HepG2 (cell line): ENCODE measurements at regions not wholly inside any gene's neighbourhood (a gene's known extent, or its start where the extent isn't known, plus 50 kb on each side); places are given as distances from the start of the nearest gene placed in this dataset.

Experiments used
- ATAC-seq: fragments of 200-7000 bp; cut with Tn5 transposase; 3 replicates; pipeline ENCODE4 v1.9.1; 2020; ENCODE audit warnings: mild to moderate bottlenecking, moderate library complexity
- BruUV-seq: library from RNA; stranded (reverse); fragments of 400-500 nt; replicated peaks from 2 replicates; lab custom pipeline; 2021; lab: Mats Ljungman, UMichigan
- CTCF ChIA-PET: fragments of 300-600 bp; formaldehyde crosslinking; extraction: SDS; loops from one replicate; lab custom pipeline; 2021; ENCODE audit warnings: low total read pairs, inconsistent platforms, low intra/inter-chr PET ratio; lab: Yijun Ruan, JAX
- POLR2A ChIA-PET: fragments of 350-600 bp; sonication (Branson Sonifier 250); formaldehyde crosslinking; loops from one replicate; lab custom pipeline; 2020; ENCODE audit warnings: antibody characterized with exemption, inconsistent platforms; lab: Yijun Ruan, JAX
- DNase-seq: peaks from one replicate; pipeline ENCODE4 v3.0.0-alpha.2; 2015; ENCODE audit warnings: low spot score
- FAIRE-seq: peaks from 3 replicates; lab custom pipeline; 2011; peaks lifted over from hg19 to GRCh38; lab: Jason Lieb, UNC
- H2AFZ ChIP-seq: one replicate; pipeline ENCODE4 v1.6.1; 2011; ENCODE audit warnings: low read length, inconsistent platforms
- H3K27ac ChIP-seq: fragments of 300-600 bp; 3 replicates; pipeline ENCODE4 v1.8.0; 2011; ENCODE audit warnings: mixed run types, mild to moderate bottlenecking, mixed read lengths, low read length, inconsistent platforms; ENCODE audit not compliant: insufficient read depth; ENCODE audit errors: extremely low read length
- H3K27me3 ChIP-seq, 2 experiments: fragments of 200-600 bp in 1 of 2; 2 replicates in 1 of 2; 3 replicates in 1 of 2; pipeline versions ENCODE4 v1.6.0 to v1.8.0; 2011; ENCODE audit warnings: low read length in 2 of 2, mild to moderate bottlenecking in 2 of 2, moderate library complexity in 2 of 2, inconsistent platforms in 1 of 2; ENCODE audit not compliant: insufficient read depth in 2 of 2, control insufficient read depth in 1 of 2
- H3K36me3 ChIP-seq, 2 experiments: fragments of 200-600 bp in 1 of 2; replicated peaks in 1 of 2; 2 replicates in 1 of 2; 3 replicates in 1 of 2; pipeline versions ENCODE4 v1.5.1 to v1.8.0; 2011; ENCODE audit warnings: low read length in 2 of 2, inconsistent platforms in 1 of 2; ENCODE audit not compliant: insufficient read depth in 2 of 2, control insufficient read depth in 1 of 2
- H3K4me1 ChIP-seq: 2 replicates; pipeline ENCODE4 v1.5.1; 2012; ENCODE audit warnings: low read length, inconsistent platforms; ENCODE audit not compliant: insufficient read depth
- H3K4me2 ChIP-seq: 2 replicates; pipeline ENCODE4 v1.6.0; 2011; ENCODE audit warnings: low read depth, low read length, inconsistent platforms
- H3K4me3 ChIP-seq, 3 experiments: fragments of 200-600 bp in 1 of 3; sonication (generic), shearing (Covaris generic) in 1 of 3; replicated peaks in 1 of 3; 2 replicates each; pipeline ENCODE4 v1.5.1; 2011 to 2016; ENCODE audit warnings: low read length in 3 of 3, inconsistent platforms in 2 of 3, low read depth in 2 of 3, mild to moderate bottlenecking in 2 of 3, control low read depth in 1 of 3, mixed read lengths in 1 of 3; ENCODE audit not compliant: insufficient read depth in 1 of 3
- H3K79me2 ChIP-seq: one replicate; pipeline ENCODE4 v1.6.1; 2011; ENCODE audit warnings: low read length, inconsistent platforms; ENCODE audit not compliant: insufficient read depth
- H3K9ac ChIP-seq: 2 replicates; pipeline ENCODE4 v1.6.0; 2011; ENCODE audit warnings: mild to moderate bottlenecking, low read depth, low read length, inconsistent platforms; ENCODE audit not compliant: insufficient read depth
- H3K9me3 ChIP-seq: 2 replicates; pipeline ENCODE4 v1.5.1; 2012; ENCODE audit warnings: mild to moderate bottlenecking, low read length
- H4K20me1 ChIP-seq: 2 replicates; pipeline ENCODE4 v1.6.0; 2011; ENCODE audit warnings: inconsistent platforms, mild to moderate bottlenecking, low read length, moderate library complexity; ENCODE audit not compliant: insufficient read depth
- FLYWCH1 ChIP-seq: sonication (generic); formaldehyde crosslinking; IDR thresholded peaks from 2 replicates; pipeline ENCODE4 v1.8.1; 2023; ENCODE audit warnings: mild to moderate bottlenecking, missing genetic modification reagents
- GLI4 ChIP-seq: sonication (generic); formaldehyde crosslinking; IDR thresholded peaks from 2 replicates; pipeline ENCODE4 v1.5.1; 2020; ENCODE audit warnings: missing genetic modification reagents, mild to moderate bottlenecking, moderate library complexity, borderline replicate concordance
- HDAC2 ChIP-seq: sonication (generic); formaldehyde crosslinking; IDR thresholded peaks from 2 replicates; pipeline ENCODE4 v1.4.0; 2020; ENCODE audit warnings: missing genetic modification reagents
- MEF2D ChIP-seq: sonication (generic); formaldehyde crosslinking; IDR thresholded peaks from 2 replicates; pipeline ENCODE4 v1.5.1; 2020; ENCODE audit warnings: mild to moderate bottlenecking, missing genetic modification reagents
- REL ChIP-seq: sonication (generic); formaldehyde crosslinking; conservative IDR thresholded peaks from 2 replicates; pipeline ENCODE4 v1.8.0; 2022; ENCODE audit warnings: mild to moderate bottlenecking, missing genetic modification reagents, moderate library complexity
- SMC3 ChIP-seq: IDR thresholded peaks from 2 replicates; pipeline ENCODE4 v1.6.1; 2011; ENCODE audit warnings: low read length, improper control_type of control experiment
- TCF7 ChIP-seq: sonication (generic); IDR thresholded peaks from 2 replicates; pipeline ENCODE4 v1.6.1; 2016; ENCODE audit warnings: antibody characterized with exemption, low read depth
- TOE1 ChIP-seq: sonication (generic); formaldehyde crosslinking; IDR thresholded peaks from 2 replicates; pipeline ENCODE4 v1.4.0; 2020; ENCODE audit warnings: mild to moderate bottlenecking, missing genetic modification reagents
- ZBTB7B ChIP-seq: sonication (generic); formaldehyde crosslinking; IDR thresholded peaks from 2 replicates; pipeline ENCODE4 v1.4.0; 2020; ENCODE audit warnings: missing genetic modification reagents
- ZKSCAN8 ChIP-seq: IDR thresholded peaks from 2 replicates; pipeline ENCODE4 v1.6.1; 2016; ENCODE audit warnings: borderline replicate concordance, missing genetic modification reagents, missing compliant biosample characterization
- ZNF10 ChIP-seq: sonication (generic); formaldehyde crosslinking; IDR thresholded peaks from 2 replicates; pipeline ENCODE4 v1.4.0; 2020; ENCODE audit warnings: mild to moderate bottlenecking, low read depth, missing genetic modification reagents, borderline replicate concordance
- ZNF263 ChIP-seq: sonication (generic); formaldehyde crosslinking; IDR thresholded peaks from 2 replicates; pipeline ENCODE4 v1.4.0; 2020; ENCODE audit warnings: missing genetic modification reagents
- ZNF30 ChIP-seq: sonication (generic); formaldehyde crosslinking; IDR thresholded peaks from 2 replicates; pipeline ENCODE4 v1.5.0; 2020; ENCODE audit warnings: mild to moderate bottlenecking, missing genetic modification reagents
- ZNF788 ChIP-seq: sonication (generic); formaldehyde crosslinking; IDR thresholded peaks from 2 replicates; pipeline ENCODE4 v1.5.0; 2020; ENCODE audit warnings: mild to moderate bottlenecking, missing genetic modification reagents, borderline replicate concordance
- WGBS: methylation state at CpG from one replicate; pipeline ENCODE4 v1.1.6; 2017; ENCODE audit warnings: low lambda C conversion rate; 5-methylcytosine and 5-hydroxymethylcytosine counted together
- in situ Hi-C: cut with HindIII; loops from 2 replicates; pipeline ENCODE4 v1.10.0; 2017; ENCODE audit warnings: low pct_unique_long_range_greater_than_20kb; ENCODE audit not compliant: extremely low pct_ligation_motif_present
- intact Hi-C: fragments of 100-400 bp; cut with micrococcal nuclease; formaldehyde crosslinking; loops from one replicate; pipeline ENCODE4 v1.10.0; 2022; ENCODE audit not compliant: unreplicated experiment
- TF ChIP-seq, protein P1 (sequence below): IDR thresholded peaks from 2 replicates; pipeline ENCODE4 v1.6.1; 2016; ENCODE audit warnings: missing compliant biosample characterization, missing genetic modification reagents, borderline replicate concordance
- TF ChIP-seq, protein P2 (sequence below): sonication (generic); formaldehyde crosslinking; IDR thresholded peaks from 2 replicates; pipeline ENCODE4 v1.5.0; 2020; ENCODE audit warnings: mild to moderate bottlenecking, missing genetic modification reagents

DNA sequence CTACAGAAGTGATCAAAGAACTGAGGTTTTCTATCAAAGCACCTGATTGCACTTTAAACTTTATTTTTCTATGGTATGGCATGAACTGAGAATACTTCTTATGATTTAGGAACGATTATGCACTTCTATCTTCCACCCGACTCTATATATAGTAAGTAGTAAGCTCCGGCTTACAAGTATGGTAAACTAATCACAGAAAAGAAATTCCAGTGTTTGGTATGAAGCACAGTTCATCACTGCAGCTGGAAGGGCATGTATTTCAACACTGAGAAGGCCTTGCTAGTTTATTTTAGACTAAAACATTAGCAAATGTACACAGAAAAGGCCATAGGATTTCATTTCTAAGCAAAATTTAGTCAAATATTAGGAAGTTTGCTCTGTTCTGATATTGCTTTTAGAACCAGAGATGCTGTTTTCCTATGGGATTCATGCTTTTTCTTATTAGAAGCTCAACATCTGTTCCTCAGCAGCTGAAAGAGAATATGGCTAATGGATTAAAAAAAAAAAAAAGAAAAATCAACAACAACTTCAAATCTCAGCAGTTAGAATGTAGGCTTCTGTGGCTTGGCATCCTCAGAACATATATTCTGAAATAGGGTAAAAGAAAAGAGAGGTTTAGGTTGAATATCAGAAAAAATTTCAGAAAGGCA lies 273.5 kb downstream of the C4orf33 start (continued):
- TF ChIP-seq ZKSCAN8 (CRISPR knock-in tag): no peak
- TF ChIP-seq, protein P1, sequence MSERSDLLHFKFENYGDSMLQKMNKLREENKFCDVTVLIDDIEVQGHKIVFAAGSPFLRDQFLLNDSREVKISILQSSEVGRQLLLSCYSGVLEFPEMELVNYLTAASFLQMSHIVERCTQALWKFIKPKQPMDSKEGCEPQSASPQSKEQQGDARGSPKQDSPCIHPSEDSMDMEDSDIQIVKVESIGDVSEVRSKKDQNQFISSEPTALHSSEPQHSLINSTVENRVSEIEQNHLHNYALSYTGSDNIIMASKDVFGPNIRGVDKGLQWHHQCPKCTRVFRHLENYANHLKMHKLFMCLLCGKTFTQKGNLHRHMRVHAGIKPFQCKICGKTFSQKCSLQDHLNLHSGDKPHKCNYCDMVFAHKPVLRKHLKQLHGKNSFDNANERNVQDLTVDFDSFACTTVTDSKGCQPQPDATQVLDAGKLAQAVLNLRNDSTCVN (CRISPR knock-in tag): no peak
- no peak for TF ChIP-seq TCF7
- TF ChIP-seq ZNF10: no peak
- TF ChIP-seq ZNF263: no peak
- TF ChIP-seq, protein P2, sequence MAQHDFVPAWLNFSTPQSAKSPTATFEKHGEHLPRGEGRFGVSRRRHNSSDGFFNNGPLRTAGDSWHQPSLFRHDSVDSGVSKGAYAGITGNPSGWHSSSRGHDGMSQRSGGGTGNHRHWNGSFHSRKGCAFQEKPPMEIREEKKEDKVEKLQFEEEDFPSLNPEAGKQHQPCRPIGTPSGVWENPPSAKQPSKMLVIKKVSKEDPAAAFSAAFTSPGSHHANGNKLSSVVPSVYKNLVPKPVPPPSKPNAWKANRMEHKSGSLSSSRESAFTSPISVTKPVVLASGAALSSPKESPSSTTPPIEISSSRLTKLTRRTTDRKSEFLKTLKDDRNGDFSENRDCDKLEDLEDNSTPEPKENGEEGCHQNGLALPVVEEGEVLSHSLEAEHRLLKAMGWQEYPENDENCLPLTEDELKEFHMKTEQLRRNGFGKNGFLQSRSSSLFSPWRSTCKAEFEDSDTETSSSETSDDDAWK (CRISPR knock-in tag): no peak
- no peak for TF ChIP-seq TOE1
- TF ChIP-seq, all 625 proteins: peak for 0

DNA sequence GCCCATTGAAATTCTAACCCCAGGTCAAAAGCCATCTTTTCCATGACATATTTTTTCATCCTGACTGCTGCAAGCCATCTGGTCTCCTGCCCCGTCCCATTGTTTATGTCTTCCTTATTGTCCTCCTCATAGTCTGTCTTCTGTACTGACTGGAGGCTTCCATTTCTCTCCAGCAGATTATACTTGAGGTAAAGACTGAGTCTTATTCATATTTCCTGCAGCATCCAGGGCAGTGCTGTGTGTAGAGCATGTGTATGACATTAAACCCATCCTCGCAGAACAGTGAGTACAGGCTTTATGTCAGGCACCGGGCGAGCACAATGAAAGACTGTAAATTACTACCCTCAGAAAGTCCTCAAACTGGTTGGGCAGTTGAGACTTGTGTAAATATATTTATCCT lies 275.1 kb downstream of the C4orf33 start:
- ChIA-PET CTCF (no interaction called here), POLR2A (no interaction called here)
- BruUV-seq: no TSS peak
- DNase-seq: no peak
- intact Hi-C loops: no loop called here
- in situ Hi-C loops: no loop called here
- H3K27ac ChIP-seq: no peak overlapping the region
- H3K36me3 ChIP-seq: no peaks in the 10 kb centered on the region
- TF ChIP-seq MEF2D (CRISPR knock-in tag): no peak
- no peak for TF ChIP-seq ZNF788 (CRISPR knock-in tag)
- TF ChIP-seq FLYWCH1: no peak
- no peak for TF ChIP-seq GLI4 (CRISPR knock-in tag)
- TF ChIP-seq ZBTB7B (CRISPR knock-in tag): no peak
- TF ChIP-seq HDAC2: no peak
- TF ChIP-seq ZNF30: no peak
- no peak for TF ChIP-seq SMC3
- TF ChIP-seq REL (CRISPR knock-in tag): no peak
- no peak overlapping the region for H3K4me3 ChIP-seq
- H4K20me1 ChIP-seq: no peaks in the 10 kb centered on the region
- no peaks in the 10 kb centered on the region for H3K9me3 ChIP-seq
- no peak for ATAC-seq
- no peak overlapping the region for H3K4me2 ChIP-seq
- H3K9ac ChIP-seq: no peak overlapping the region
- no peaks in the 10 kb centered on the region for H3K4me1 ChIP-seq
- no peak overlapping the region for H2AFZ ChIP-seq
- no peaks in the 10 kb centered on the region for H3K79me2 ChIP-seq
- no peak for FAIRE-seq
- H3K27me3 ChIP-seq: no peaks in the 10 kb centered on the region
- 8% methylated on average over 4 of the region's 4 CpGs for WGBS
